Kidney capillary endothelial cell (primary cell): ENCODE measurements at regions not wholly inside any gene's neighbourhood (a gene's known extent, or its start where the extent isn't known, plus 50 kb on each side); places are given as distances from the start of the nearest gene placed in this dataset.
"Not testable (repeated sequence)": the region's sequence is repeated elsewhere in the genome, so short reads cannot be mapped to it uniquely, and the experiment has no call there.

ENCODE experiments used
- DNase-seq: peaks from one replicate; pipeline ENCODE4 v3.0.0-alpha.2; 2018; ENCODE audit warnings: low spot score

DNA sequence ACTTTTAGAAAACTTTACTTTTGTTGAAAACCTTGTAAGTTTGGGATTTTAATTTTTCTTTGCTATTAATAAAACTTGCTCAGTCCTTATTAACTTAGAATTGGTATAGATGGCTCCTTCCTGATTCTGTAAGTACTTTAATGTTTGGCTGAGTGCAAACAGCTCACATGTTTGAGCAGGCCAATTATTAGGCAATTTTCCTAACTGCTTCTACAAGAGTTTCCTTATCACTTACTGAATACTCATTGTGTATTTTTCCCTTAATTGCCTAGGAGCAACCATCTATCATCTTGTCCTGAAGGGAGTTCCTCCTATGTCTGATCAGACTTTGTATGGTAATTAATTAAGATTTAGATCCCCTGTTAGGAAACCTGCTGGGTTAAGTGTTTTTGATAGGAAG is 521.4 kb downstream of the SLC6A15 start:
- not testable (repeated sequence) for DNase-seq

DNA sequence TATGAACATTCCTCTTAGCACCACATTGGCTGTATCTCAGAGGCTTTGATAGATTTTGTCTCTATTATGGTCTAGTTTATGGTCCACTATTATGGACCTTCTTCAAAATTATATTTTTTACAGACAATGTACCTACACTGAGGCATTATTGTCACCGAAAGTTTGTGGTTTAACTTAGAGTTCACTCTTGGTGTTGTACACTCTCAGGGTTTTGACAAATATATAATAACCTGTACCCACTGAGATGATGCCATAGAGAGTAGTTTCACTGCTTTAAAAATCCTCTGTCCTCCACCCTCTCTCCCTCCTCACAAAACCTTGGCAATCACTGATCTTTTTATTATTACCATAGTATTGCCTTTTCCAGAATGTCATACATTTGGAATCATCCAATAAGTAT is 528.2 kb downstream of the SLC6A15 start:
- no peak for DNase-seq

DNA sequence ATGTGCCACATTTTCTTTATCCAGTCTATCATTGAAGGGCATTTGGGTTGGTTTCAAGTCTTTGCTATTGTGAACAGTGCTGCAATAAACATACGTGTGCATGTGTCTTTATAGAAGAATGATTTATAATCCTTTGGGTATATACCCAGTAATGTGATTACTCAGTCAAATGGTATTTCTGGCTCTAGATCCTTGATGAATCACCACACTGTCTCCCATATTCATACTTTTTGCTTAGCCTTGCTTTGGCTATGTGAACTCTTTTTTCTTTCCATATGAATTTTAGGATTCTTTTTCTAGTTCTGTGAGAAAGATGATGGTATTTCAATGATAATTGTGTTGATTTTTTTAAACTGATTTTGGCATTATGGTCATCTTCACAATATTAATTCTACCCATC is 530.1 kb downstream of the SLC6A15 start:
- peak; percentile 4 for DNase-seq

DNA sequence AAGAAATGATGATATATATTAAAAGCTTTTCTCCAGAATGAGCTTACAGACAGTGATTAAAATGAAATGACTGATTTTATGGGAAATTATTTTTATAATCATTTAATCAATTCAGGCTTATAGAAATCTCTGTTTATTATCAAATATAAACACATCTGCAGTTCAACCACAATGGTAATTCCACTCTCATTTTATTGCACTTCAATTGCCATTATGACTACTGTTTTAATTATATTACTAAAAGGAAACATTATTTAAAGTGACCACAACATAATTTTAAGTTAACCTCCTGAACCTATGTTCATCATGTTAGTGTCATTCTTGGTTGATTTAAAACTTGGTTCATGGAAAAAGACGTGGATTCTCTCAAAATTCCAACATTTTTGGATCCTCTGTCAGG is 536.3 kb downstream of the SLC6A15 start:
- DNase-seq, result no peak

DNA sequence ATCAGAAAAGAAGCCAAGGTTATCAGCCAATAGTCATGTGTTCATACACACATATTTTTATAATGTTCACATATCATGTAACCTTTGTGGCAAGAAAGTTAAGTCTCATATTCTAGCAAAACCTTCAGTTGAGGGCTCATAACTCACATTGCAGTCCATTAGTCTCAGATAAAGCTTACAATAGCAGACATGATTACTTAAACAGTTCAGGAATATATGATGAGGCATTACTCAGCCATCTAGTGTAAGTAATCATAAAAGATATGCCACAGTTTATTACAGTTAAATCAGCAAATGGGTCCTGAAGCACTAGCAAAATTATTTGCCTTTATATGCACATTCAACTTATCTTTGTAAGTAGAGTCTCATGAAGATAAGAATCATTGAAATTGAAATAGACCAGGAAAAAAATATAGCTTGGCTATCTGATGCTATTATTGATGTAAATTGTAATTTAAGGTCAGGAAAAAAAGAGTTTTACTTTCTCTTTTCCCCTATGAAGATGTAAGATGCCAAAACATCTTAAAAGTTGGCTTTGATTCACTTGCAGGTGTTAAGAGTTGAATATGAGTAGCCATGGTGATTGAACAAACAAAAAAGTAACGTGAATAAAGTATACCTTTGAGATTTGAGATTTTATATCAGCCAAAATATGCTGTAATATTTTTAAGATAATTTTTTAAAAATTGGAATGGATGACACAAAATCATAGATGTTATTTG is 537.0 kb downstream of the SLC6A15 start:
- no peak for DNase-seq

DNA sequence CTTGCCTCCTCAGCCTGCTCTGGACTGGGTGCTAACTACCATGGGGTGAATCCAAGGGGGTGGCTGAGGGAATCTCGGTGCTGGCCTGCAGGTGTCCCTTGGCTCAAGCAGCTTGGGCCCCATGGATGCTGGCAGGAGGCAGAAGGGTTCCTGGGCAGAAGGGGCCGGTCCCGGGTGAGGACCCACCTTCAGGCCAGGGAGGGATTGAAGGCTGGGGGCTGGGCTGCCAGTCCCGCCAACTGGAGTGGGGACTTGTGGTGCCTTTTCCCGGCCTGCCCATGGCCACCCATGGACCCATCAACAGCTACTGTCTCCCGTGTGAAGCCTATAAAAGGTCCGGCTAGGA is 550.1 kb downstream of the SLC6A15 start:
- DNase-seq, result no peak

DNA sequence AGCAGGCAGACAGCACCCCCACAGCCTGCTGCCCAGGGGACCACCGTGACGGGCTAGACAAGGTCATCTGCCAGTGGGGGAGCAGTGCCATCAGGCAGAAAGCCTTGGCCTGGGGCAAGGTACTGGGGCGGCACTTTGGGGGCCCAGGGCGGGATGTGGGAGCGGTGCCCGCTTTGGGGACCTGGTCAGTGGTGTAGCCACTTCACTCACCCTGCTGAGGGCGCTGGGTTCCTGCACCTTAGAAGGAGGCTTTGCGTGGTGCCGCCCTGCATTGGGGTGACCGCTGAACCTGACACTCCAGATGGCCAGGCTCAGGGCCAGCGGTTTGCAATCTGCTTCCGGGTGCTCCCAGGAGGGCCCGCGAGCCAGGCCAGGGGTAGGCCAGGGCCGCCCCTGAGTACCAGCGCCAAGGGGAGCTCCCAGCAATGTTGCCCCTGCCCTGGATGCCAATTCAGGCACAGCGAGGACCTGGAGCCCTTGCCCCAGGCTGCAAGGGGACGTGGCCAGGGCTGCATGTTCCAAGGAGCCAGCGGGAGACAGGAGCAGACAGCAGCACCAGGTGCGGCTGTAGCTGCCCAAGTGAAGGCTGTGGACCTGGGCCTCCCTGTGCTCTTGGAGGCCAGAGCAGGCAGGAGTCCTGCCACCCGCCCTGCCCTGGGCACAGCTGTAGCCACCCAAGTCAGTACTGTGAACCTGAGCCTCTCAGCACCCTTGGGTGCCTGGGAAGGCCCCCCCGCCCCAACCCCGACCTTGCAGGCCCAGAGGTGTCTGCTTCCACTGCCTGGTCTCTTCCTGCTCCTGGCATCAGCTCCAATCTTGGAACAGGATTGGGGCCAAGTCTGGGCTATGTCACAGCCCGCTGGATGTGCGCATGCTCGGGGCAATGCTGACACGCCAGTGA is 550.7 kb downstream of the SLC6A15 start:
- no peak for DNase-seq

DNA sequence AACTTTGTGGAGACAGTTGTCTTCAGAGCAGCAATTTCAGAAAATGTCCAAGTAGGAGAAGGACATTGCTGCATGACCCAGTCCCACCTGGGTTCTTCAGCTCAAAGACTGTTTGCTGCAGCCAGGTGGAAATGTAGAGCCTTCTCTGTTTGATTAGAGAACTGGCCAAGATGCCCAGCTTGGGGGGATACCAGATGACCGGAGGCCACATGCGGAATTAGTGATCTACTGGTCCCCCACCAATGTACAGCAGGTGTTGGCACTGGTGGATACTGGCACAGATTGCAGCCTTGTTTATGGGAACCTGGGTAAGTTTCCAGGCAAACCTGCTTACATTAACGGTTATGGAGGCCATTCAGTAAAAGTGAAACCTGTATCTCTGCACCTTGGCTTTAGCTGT is 555.3 kb downstream of the SLC6A15 start:
- DNase-seq, result no peak

DNA sequence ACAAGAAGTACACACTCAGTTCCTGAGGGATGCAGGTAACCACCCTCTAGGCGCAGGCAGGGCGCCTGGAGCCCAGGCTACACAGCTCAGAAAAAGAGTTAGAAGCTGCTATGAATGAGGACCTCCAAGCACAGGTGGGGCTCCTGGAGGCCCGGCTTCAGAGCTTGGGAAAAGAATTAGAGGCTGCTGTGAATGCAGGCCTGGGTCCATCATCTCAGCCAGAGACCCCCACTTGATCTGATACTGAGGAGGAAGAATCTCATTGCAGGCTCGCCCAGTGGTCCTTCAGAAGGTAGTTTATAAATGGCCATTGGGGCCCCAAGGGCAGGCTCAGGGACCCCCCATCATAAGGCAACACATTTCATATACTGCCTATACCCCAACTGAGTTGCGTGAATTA is 556.4 kb downstream of the SLC6A15 start:
- DNase-seq, result no peak

DNA sequence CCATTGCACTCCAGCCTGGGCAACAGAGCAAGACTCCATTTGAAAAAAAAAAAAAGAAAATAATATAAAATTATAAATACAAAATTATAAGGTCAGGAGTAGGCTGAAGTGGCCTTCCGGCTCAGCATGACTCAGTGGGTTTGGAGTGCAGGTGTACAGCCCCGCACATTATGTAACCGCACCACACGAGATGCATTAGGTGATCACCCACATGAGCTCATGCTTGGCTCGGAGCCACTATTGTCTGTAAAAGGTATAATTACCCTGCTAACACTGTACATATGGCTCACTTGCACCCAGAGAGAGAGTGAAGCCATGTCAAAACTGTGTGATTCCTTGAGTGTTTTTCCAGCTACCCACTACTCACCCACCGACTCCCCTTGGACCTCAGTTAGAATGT is 557.0 kb downstream of the SLC6A15 start:
- DNase-seq, result no peak

DNA sequence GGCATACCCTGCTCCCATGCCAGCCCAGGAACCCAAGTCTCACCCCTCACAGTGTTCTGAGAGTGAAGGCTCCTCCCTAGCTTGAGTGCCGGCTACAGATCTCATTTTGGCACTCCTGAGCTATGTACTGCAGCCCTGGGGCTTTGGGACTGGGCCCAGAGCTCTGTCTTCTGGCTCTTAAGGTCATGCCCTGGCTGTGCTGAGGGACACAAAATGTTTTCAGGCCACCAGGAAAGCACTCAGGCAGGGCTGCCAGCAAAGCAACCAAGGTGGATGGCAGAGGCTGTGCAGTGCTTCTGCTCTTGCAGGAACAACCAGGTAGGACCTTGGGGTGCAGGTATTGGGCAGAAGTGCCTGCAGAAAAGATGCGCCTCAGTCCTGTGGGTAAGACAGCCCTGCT is 564.0 kb downstream of the SLC6A15 start:
- DNase-seq, result no peak

DNA sequence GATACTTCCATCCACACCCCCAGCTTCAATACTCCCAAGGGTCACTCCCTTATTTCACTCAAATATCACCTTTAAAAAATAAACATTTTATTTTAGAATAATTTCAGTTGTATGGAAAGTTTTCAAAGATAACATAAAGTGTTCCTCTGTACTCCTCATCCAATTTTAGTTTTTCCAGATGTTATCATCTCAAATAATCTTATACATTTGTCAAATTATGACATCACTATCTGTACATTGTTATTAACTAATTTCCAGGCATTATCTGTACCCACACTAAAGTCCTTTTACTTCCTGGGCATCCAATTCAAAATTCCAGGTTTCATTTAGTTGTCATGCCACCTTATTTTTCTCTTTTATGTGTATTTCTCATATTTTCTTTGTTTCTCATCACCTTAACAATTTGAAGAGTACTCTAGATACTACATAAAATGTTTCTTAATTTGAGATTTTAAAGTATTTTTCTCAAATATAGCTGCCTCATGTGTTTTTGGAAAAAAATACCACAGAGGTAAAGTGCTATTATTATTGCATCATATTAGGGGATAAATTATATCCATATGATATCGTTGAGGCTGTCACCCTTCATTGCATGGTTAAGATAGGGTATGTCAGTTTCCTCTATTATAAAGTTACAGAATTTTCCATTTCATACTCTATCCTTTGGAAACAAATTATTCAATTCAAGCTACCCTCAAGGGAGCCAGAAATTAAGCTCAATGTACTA is 571.0 kb downstream of the SLC6A15 start:
- no peak for DNase-seq

DNA sequence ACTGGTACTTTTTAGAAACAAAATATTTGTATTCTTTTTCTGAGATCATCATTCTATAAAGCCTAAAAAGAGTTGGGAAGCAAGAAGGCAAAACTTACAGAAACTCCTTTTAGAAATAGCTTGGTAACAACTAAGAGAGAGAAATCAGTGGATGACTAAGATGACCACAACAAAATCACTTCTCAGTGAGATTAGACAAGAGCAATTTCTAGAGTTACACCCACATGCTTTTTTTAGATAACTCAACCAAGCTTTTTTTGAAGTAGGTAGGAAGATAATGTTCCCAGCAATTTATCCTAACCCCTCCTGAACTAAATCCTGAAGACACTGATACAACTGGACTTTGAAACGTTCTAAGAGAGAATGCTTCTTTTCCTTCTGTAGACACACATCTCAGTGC is 576.4 kb downstream of the SLC6A15 start:
- no peak for DNase-seq

DNA sequence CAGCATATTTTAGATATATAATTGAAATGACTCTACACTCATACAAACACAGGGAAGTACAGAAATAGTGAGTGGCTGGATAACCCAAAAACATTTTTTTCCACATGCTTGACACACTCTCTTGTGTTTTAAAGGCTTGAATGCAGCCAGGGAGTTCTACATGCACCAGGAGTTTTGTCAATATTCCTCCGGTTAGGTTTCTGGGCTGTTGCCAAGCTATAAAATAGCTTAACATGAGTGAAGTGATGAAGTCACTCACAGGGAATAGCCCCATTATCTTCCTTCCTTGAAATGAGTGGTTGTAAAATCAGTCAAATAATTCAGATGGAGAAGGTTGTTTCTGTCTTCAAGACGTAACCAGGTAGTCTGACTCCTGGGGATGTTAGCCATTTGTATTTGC is 582.7 kb downstream of the SLC6A15 start:
- no peak for DNase-seq

DNA sequence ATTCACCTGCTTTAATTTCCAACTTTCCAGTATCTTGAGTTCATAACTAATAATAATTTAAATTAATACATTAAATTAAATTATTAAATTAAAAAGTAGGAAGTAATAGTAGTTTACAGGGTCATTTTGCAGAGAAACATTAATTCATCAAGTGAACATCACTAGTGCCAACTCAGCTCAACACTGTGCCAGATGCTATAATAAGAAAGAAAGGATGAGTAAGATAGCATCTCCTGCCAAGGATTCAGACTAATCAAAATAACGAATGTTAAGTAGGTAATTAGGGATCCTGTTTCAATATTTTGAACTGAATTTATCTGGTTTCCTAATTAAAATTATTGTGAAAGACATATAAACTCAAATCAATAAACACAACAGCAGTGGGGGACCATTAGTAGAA is 596.7 kb downstream of the SLC6A15 start:
- no peak for DNase-seq

DNA sequence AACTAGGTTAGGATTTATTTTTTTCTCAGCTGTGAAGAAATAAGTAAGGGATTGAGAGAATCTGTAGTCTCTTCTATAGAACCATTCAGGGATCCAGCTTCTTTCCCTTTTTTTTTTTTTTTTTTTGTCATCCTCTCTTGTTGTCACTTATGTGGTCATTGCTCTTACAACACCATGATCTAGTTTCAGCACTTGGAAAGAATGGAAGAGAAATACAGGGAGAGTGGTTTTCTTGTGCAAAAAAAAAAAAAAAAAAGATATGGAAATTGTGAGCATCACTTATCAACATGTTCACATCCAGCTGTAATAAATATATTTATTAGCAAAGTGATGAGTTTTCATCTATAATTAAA is 599.3 kb downstream of the SLC6A15 start:
- DNase-seq, result no peak

DNA sequence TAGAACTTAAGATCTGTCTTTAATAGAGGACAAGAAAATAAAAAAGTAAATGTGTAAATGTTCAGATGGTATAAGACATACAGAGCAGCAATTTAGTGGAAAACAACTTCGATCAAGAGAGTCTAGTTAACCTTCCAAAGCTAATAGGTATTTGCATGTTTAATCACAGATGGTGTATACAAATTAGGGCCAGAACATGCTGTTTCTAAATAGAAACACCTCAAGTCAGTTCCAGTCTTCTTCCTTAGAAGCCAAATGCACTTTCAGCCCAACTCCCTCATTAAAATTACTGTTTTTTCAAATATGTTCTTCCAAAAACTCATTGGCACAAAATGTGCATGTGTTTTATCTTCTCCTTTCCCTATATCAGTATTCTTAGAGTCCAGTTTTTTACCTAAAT is 604.4 kb downstream of the SLC6A15 start:
- no peak for DNase-seq

DNA sequence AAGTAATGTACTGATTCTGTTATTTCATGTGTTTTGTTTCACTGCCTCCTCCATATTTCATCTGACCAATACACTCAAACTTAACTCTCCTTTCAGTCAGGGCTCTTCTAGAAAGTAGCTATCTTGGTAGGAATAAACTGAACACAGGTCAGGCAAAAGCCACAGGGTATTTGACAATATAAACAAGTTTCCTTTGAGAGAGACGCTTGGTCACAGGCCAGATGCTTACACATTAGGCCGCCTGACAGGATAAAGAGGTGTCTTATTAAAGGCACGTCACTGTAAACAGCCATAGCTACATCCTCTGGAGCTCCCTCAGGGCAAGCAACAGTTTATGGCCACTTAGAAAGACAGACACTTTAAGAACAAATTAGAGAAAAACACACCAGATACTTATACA is 607.5 kb downstream of the SLC6A15 start:
- DNase-seq, result no peak

DNA sequence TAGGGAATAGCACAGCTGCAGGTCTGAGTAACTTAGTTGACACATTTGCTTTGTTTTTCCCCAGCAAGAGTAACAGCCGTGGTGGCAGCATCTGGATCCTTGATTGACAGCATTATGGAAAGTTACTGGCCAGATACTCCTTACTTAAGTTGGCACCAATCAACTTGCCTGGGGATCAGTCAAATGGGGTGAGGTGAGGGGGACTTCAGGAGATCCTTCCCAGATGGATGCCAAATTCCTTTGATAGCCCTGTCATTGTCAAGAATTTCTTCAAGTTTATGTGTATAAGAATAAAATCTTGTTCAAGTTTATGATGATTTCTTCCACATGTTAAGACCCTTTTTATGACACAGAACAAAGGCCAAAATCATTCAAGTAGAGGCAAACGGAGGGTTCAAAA is 618.4 kb downstream of the SLC6A15 start:
- no peak for DNase-seq

DNA sequence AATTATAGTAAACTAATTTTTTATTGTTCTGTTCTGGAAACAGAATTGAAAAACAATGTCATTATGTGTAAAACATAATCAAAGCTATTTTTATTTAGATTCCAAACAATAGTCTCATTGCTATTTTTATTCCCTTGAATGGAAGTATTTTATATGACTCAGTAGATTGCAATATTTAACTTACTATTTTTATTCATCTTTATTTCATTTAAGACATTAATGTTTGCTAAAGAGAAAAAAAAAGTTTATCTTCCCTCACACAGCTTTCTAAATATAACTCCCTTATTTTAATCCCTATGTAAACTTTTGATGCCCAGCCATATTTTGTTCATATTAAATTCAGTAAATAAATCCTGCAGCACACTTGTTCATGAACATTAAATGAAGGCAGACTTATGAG is 622.4 kb downstream of the SLC6A15 start:
- no peak for DNase-seq

DNA sequence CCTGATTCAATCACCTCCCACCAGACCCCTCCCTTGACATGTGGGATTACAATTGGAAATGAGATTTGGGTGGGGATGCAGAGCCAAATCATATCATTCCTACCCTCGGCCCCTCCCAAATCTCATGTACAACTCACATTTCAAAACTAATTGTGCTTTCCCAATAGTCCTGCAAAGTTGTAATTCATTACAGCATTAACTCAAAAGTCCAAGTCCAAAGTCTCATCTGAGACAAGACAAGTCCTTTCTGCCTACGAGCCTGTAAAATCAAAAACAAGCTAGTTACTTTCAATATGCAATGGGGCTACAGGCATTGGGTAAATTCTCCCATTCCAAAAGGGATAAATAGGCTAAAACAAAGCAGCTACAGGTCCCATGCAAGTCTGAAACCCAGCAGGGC is 634.6 kb downstream of the SLC6A15 start:
- DNase-seq, result no peak

DNA sequence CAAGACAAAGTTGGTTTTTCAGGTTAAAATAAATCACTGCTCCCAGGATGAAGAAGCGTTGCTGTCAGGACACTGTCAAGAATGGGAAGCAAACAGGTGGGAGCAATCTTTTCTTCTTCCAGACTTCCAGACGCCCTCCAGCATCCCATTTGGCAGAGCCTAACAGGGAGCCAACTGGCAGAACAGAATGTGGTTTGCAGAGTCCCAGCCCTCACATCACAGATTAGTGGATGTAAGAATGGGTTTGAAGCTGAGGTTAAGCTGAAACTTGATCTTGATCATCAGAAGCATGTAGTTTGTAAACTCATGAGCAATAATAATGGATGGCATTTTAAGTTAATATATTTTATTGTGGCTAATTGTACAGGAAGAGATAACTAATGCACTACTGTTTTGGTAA is 636.4 kb downstream of the SLC6A15 start:
- DNase-seq, result no peak

DNA sequence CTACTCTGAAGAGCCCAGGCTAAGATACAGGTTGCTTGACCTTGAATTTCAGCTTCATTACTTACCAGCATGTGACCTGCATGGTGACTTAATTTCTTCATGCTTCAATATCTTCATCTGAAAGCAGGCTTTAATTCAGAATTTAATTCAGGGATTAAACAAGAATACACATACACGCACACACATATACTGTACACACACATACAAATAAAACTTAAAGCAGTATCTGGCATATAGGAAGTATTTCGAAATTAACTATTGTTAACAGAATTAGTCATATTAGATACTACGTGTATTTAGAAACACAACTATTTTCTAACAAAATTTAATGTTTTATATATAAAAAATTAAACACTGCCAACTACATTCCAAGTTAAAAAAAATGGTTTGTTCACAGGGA is 640.3 kb downstream of the SLC6A15 start:
- no peak for DNase-seq
